Vagina (tissue), 2 donors: ENCODE measurements at regions not wholly inside any gene's neighbourhood (a gene's known extent, or its start where the extent isn't known, plus 50 kb on each side); places are given as distances from the start of the nearest gene placed in this dataset.

Experiments used
- POLR2A ChIP-seq, 2 donors: fragments of 450-650 bp; IDR thresholded peaks; one replicate each; pipeline ENCODE4 v1.6.1; 2017; ENCODE audit warnings: antibody characterized with exemption in 2 of 2, mild to moderate bottlenecking in 2 of 2, moderate library complexity in 2 of 2
- TF ChIP-seq, protein P1 (sequence below), 3 experiments: fragments of 450-650 bp in 2 of 3; fragments of 200-600 bp in 1 of 3; sonication (generic) in 1 of 3; IDR thresholded peaks; one replicate each; pipeline ENCODE4 v1.5.1; 2017 to 2019; ENCODE audit warnings: antibody characterized with exemption in 3 of 3, mild to moderate bottlenecking in 2 of 3, moderate library complexity in 2 of 3

- TF ChIP-seq, protein P1, sequence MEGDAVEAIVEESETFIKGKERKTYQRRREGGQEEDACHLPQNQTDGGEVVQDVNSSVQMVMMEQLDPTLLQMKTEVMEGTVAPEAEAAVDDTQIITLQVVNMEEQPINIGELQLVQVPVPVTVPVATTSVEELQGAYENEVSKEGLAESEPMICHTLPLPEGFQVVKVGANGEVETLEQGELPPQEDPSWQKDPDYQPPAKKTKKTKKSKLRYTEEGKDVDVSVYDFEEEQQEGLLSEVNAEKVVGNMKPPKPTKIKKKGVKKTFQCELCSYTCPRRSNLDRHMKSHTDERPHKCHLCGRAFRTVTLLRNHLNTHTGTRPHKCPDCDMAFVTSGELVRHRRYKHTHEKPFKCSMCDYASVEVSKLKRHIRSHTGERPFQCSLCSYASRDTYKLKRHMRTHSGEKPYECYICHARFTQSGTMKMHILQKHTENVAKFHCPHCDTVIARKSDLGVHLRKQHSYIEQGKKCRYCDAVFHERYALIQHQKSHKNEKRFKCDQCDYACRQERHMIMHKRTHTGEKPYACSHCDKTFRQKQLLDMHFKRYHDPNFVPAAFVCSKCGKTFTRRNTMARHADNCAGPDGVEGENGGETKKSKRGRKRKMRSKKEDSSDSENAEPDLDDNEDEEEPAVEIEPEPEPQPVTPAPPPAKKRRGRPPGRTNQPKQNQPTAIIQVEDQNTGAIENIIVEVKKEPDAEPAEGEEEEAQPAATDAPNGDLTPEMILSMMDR (IDR thresholded peaks at IDR 0.05) = no peak
- no peak for TF ChIP-seq POLR2A (IDR thresholded peaks at IDR 0.05)
These were observed 1473.5 kb upstream of the TENM4 start for GRCh38 chr11:80914311-80914710.
